HUES6 (cell line): ENCODE measurements at regions not wholly inside any gene's neighbourhood (a gene's known extent, or its start where the extent isn't known, plus 50 kb on each side); places are given as distances from the start of the nearest gene placed in this dataset.
A peak's percentile ranks its signal among the peaks of the same experiment; 100 is the strongest.

Experiments
- H3K27ac ChIP-seq: 2 replicates; pipeline ENCODE4 v1.7.0; 2013; ENCODE audit warnings: low read depth, mild to moderate bottlenecking, low read length, inconsistent platforms
- H3K27me3 ChIP-seq: 2 replicates; pipeline ENCODE4 v1.6.1; 2013; ENCODE audit warnings: low read length; ENCODE audit not compliant: control insufficient read depth, insufficient read depth
- H3K36me3 ChIP-seq: 2 replicates; pipeline ENCODE4 v1.6.1; 2013; ENCODE audit warnings: low read length; ENCODE audit not compliant: control insufficient read depth, insufficient read depth
- H3K4me1 ChIP-seq: 2 replicates; pipeline ENCODE4 v1.6.1; 2013; ENCODE audit warnings: low read length; ENCODE audit not compliant: control insufficient read depth, insufficient read depth
- H3K4me3 ChIP-seq: 2 replicates; pipeline ENCODE4 v1.5.1; 2013; ENCODE audit warnings: low read depth, low read length
- H3K9ac ChIP-seq: one replicate; pipeline ENCODE4 v1.6.1; 2013; ENCODE audit warnings: mild to moderate bottlenecking, low read length
- H3K9me3 ChIP-seq: 2 replicates; pipeline ENCODE4 v1.6.1; 2013; ENCODE audit warnings: low read depth, low read length; ENCODE audit not compliant: control insufficient read depth, insufficient read depth

DNA sequence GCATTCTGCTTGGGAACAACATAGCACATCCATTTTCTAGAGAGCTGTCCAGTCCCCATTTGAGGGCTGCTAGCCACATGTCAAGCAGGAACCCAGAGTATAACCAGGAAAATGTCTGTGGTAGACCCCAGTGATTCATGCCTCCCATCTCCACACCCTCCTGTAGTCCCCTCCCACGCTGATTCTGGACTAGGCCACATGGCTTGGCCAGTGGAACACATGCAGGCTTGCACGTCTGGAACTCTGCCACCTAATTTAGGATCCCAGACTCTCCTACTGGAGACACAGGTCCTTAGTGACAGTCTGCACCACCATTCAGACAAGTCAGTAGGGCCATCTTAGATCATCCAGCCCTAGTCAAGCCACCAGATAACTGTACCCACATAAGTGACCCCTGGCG is 149.8 kb downstream of the ZIC5 start:
- no peak overlapping the region for H3K27ac ChIP-seq
- peaks cover 8% of the 10 kb centered on the region; the same call in 1 of the 2 replicates for H3K9me3 ChIP-seq
- no peaks in the 10 kb centered on the region for H3K36me3 ChIP-seq
- H3K27me3 ChIP-seq: no peaks in the 10 kb centered on the region
- no peak overlapping the region for H3K4me3 ChIP-seq
- H3K9ac ChIP-seq: no peak overlapping the region
- peaks cover 17% of the 10 kb centered on the region for H3K4me1 ChIP-seq

DNA sequence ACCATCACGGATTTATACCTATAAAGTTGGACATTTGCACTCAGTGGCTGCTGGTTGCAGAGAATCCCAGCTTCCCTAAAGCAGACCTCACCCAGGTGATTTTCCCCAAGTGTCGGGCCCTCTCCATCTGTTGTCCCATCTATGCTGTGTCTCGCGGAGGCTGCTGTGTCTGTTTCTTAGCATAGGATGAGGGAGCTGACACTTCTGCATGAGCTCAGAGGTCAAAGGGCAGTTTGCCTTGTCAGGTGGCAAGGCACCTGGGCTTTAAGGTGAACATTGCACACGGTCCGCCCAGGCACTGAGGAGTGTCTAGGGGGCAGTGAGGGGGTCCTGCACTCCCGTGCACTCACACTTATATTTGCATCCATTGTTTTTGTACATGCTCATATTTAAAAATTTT is 151.6 kb downstream of the ZIC5 start:
- H3K9ac ChIP-seq: no peak overlapping the region
- H3K4me3 ChIP-seq: no peak overlapping the region
- no peaks in the 10 kb centered on the region for H3K27me3 ChIP-seq
- peaks cover 17% of the 10 kb centered on the region for H3K4me1 ChIP-seq
- H3K27ac ChIP-seq: no peak overlapping the region
- peaks cover 15% of the 10 kb centered on the region; the same call in 1 of the 2 replicates for H3K9me3 ChIP-seq
- H3K36me3 ChIP-seq: no peaks in the 10 kb centered on the region

DNA sequence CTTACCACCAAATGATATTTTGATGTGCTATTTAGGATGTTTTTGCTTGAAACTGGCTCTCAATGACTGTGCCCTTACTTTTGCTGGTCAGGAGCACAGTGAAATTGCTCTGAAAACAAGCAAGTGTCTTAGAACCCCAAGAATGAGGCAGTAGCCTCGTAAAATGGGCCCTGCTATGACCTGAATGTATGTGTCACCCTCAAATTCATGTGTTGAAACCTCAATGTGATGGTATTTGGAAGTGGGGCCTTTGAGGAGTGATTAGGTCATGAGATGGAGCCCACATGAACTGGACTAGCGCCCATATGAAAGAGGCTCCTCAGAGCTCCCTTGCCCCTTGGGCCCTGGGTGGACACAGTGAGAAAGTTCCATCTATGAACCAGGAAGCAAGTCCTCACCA is 155.2 kb downstream of the ZIC5 start:
- Histone ChIP-seq H3K4me1 (peaks cover 17% of the 10 kb centered on the region), H3K36me3 (no peaks in the 10 kb centered on the region), H3K4me3 (no peak overlapping the region), H3K9me3 (peaks cover 10% of the 10 kb centered on the region; the same call in 1 of the 2 replicates), H3K27ac (no peak overlapping the region), H3K9ac (no peak overlapping the region), H3K27me3 (no peaks in the 10 kb centered on the region)

DNA sequence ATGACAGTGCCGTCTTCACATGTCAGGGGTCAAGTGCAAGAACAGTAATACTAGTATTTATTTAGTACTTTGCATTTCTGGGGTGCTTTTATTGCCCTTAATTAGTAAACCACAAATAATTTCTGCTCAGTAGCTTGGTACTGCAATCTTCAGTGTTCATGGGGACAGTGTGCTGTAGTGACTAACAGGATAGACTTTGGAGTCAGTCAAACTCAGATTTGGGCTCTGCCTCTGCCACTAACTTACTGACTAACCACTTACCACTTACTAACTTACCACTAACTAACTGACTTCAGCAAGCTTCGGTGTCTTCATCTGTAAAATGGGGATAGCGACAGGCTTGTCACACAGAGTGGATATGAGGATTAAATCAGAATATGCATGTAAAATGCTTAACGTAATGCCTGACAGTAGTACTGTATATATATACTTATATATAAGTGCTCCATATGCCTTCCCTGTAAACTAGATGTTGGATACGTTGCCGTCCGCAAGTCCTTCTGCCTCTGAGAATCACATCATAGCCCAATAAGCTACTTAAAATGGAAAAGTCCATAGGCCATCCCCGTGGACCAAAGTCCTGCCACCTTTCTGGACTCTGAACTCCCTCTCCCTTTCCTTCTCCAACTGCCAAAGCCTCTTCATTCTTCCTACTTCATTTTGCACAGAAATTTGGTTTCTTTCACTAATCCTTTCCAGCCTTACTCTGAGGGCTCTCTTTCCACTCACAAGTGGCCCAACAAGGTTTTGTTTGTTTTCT is 158.1 kb downstream of the ZIC5 start:
- Histone ChIP-seq H3K9ac (no peak overlapping the region), H3K4me1 (peaks cover 9% of the 10 kb centered on the region), H3K4me3 (no peak overlapping the region), H3K9me3 (peaks cover 10% of the 10 kb centered on the region; the same call in 1 of the 2 replicates), H3K27ac (no peak overlapping the region), H3K36me3 (no peaks in the 10 kb centered on the region), H3K27me3 (no peaks in the 10 kb centered on the region)

DNA sequence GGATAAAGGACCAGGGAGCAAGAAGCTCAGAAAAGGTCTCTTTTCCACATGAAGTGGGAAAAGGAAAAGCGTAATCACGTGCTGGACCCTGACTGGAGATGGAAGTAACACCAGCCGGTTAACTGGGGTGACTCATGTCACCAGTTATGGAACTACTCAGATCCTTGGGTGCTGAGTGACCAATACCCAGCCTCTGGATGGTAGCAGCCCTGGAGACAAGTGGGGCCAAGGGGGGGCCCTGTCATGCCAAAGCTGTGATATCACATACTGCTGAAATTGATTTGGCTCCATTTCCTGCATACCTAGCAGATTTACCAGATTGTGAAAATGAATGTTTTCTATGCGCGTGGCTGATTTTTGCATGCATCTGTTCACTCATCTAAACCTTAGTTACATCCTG is 158.9 kb downstream of the ZIC5 start:
- no peaks in the 10 kb centered on the region for H3K27me3 ChIP-seq
- peaks cover 10% of the 10 kb centered on the region; the same call in 1 of the 2 replicates for H3K9me3 ChIP-seq
- no peak overlapping the region for H3K4me3 ChIP-seq
- no peak overlapping the region for H3K9ac ChIP-seq
- no peak overlapping the region for H3K27ac ChIP-seq
- H3K36me3 ChIP-seq: no peaks in the 10 kb centered on the region
- peaks cover 2% of the 10 kb centered on the region; the same call in 1 of the 2 replicates for H3K4me1 ChIP-seq

DNA sequence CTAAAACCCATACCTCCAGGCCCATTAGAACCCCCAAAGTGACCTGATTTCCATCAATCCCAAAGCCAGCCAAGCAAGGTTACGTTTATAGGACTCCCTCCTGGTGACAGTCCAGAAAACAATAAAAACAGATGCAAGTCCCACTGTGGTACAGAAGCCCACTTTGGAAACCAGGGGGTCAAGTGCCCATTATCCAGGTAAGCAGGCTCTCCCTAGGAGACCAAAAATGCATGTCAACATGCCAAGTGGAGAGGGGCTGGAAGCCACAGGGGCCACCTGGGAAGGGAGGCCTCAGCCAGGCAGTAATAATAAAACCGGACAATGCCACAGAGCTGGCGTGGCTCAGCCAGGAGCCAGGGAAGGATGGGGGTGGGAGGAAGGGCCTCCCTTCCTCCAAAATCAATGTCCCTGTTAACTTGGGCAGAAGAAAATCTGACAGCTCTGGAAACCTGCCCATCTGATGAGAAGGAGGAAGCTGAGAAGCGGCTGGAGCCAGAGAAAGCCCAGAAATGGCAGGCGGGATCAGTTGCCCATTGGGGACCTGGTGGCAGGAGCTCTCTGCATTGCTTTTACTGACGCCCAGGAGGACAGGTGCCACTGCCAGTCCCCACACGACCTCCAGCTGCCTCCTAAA is 160.4 kb downstream of the ZIC5 start:
- H3K36me3 ChIP-seq: no peaks in the 10 kb centered on the region
- H3K9me3 ChIP-seq: peaks cover 2% of the 10 kb centered on the region; the same call in 1 of the 2 replicates
- peaks cover 12% of the 10 kb centered on the region for H3K4me1 ChIP-seq
- H3K27ac ChIP-seq: no peak overlapping the region
- H3K27me3 ChIP-seq: no peaks in the 10 kb centered on the region
- H3K9ac ChIP-seq: no peak overlapping the region
- H3K4me3 ChIP-seq: no peak overlapping the region

DNA sequence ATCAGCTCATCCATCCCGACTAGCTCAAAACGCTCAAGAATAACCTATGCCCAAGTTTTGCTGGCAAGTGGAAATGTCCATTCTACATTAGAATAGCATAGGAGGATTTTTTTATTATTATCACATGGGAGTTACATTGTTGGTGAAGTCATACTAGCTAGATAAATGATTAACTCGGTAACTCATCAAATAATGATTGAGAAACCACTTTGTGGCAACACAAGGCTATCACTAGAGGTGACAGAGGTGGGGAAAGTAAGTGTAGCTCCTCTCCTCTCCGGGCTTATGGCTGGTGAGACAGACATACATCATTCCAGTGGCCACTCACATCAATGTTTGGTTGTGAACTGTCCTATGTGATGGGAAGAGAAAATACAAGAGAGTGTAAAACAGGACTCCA is 161.6 kb downstream of the ZIC5 start:
- Histone ChIP-seq H3K9ac (no peak overlapping the region), H3K9me3 (no peaks in the 10 kb centered on the region), H3K4me3 (no peak overlapping the region), H3K27me3 (no peaks in the 10 kb centered on the region), H3K27ac (no peak overlapping the region), H3K36me3 (no peaks in the 10 kb centered on the region), H3K4me1 (peaks cover 19% of the 10 kb centered on the region)

DNA sequence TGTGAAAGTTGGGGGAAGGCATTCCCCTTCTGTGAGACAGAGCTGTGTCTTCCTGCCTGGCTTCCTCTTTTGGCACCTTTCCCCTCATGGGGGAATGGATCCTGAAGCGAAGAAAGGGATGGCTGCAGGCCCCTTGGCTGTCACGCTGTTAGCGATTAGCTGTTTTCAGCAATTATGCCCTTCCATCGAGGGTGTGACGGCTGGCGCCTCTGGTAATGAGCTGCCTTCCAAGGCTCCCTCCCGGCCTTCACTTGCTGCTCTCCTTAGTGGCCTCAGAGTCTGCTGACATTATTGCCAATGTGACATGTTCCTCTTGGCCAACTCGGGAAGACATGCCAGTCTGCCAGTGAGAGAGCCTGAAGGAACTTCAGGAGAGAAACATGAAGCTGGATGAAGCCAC is 162.1 kb downstream of the ZIC5 start:
- no peaks in the 10 kb centered on the region for H3K9me3 ChIP-seq
- H3K9ac ChIP-seq: no peak overlapping the region
- H3K36me3 ChIP-seq: no peaks in the 10 kb centered on the region
- H3K4me3 ChIP-seq: no peak overlapping the region
- peaks cover 24% of the 10 kb centered on the region for H3K4me1 ChIP-seq
- H3K27me3 ChIP-seq: no peaks in the 10 kb centered on the region
- H3K27ac ChIP-seq: no peak overlapping the region

DNA sequence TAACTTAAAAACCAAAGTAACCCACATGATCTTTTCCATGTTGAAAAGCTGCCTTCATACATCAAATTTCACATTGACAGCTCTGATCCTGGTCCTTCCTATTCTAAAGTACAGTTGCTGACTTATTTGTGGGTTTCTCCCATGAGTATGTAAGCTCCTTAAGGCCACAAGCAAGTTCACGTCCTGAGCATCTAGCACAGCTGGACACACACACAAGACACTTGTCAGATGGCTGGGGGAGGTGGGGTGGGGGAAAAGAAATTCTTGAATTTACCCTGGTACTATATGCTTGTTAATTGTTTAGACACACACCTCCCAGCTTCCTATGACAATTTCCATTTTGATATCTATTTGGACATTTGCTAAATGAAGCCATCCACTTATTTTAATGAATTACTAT is 162.8 kb downstream of the ZIC5 start:
- Histone ChIP-seq H3K9ac (no peak overlapping the region), H3K27ac (no peak overlapping the region), H3K4me3 (no peak overlapping the region), H3K36me3 (no peaks in the 10 kb centered on the region), H3K27me3 (no peaks in the 10 kb centered on the region), H3K4me1 (peaks cover 31% of the 10 kb centered on the region), H3K9me3 (no peaks in the 10 kb centered on the region)

DNA sequence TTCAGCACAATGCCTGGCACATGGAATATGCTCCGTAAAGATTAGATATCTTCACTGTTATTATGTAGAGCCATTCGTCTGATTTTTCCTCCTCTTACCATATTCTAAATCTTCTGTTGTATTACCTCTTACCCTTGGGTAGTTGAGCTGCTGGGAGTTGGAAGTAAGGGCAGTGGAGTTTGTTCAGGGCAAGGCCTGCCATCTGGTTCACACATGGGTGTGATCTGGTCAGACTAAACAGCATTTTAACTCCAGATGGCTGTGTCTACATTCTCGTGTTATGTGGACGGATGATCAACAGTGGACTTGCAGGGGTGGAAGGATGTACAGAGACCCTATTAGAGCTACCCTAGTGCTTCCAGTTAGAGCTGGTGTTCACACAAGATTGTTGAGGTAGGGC is 164.9 kb downstream of the ZIC5 start:
- peaks cover 40% of the 10 kb centered on the region for H3K4me1 ChIP-seq
- H3K27me3 ChIP-seq: no peaks in the 10 kb centered on the region
- no peak overlapping the region for H3K9ac ChIP-seq
- H3K27ac ChIP-seq: no peak overlapping the region
- H3K9me3 ChIP-seq: no peaks in the 10 kb centered on the region
- no peak overlapping the region for H3K4me3 ChIP-seq
- H3K36me3 ChIP-seq: no peaks in the 10 kb centered on the region

DNA sequence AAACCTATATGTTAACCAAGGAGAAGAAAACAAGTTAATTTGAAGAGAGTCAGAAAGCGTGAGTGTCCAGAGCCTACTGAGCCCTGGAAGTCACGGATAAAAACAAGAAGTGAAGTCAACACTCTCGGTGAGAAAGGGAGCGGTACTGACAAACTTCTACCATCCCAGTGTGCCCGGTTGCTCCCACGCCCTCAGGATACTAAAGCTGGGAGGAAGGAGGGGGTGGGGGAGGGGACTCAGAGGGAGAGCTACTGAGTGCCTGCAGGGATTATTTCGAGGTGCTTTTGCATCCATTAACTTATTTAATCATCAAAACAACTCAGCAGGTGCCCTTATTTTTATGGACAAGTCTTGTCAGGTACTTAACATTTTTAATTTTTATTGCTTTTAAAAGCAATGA is 166.2 kb downstream of the ZIC5 start:
- Histone ChIP-seq H3K4me1 (peaks cover 49% of the 10 kb centered on the region), H3K4me3 (peak overlapping the region; percentile 26; the same call in 1 of the 2 replicates), H3K27ac (no peak overlapping the region), H3K9me3 (no peaks in the 10 kb centered on the region), H3K36me3 (no peaks in the 10 kb centered on the region), H3K9ac (no peak overlapping the region), H3K27me3 (no peaks in the 10 kb centered on the region)
